GM06990 (cell line): ENCODE measurements at regions not wholly inside any gene's neighbourhood (a gene's known extent, or its start where the extent isn't known, plus 50 kb on each side); places are given as distances from the start of the nearest gene placed in this dataset.

Source experiments
- DNase-seq: peaks from one replicate; pipeline ENCODE4 v3.0.0-alpha.2; 2011; ENCODE audit not compliant: insufficient read length; ENCODE audit errors: extremely low read depth
- H3K27me3 ChIP-seq: replicated peaks from 2 replicates; pipeline ENCODE4 v1.6.0; 2011; ENCODE audit warnings: low read length; ENCODE audit not compliant: control insufficient read depth, insufficient read depth
- H3K36me3 ChIP-seq: 2 replicates; pipeline ENCODE4 v1.5.1; 2011; ENCODE audit warnings: low read length; ENCODE audit not compliant: control insufficient read depth, insufficient read depth
- H3K4me3 ChIP-seq: replicated peaks from 2 replicates; pipeline ENCODE4 v1.5.1; 2011; ENCODE audit warnings: low read depth, mild to moderate bottlenecking, control low read depth, low read length
- CTCF ChIP-seq: IDR thresholded peaks from 2 replicates; pipeline ENCODE4 v1.5.1; 2011; ENCODE audit warnings: low read length, control low read depth, mild to moderate bottlenecking, inconsistent platforms; ENCODE audit not compliant: insufficient read depth, poor library complexity, severe bottlenecking

GRCh38 chr5:67478337-67478736 is 281.7 kb upstream of the CD180 start:
- no peak for TF ChIP-seq CTCF
- H3K27me3 ChIP-seq, result no peaks in the 10 kb centered on the region
- H3K4me3 ChIP-seq, result no peak overlapping the region
- DNase-seq, result no peak
- no peaks in the 10 kb centered on the region for H3K36me3 ChIP-seq

- no peak for DNase-seq
- TF ChIP-seq CTCF, result no peak
- Histone ChIP-seq H3K27me3 (no peaks in the 10 kb centered on the region), H3K4me3 (no peak overlapping the region), H3K36me3 (no peaks in the 10 kb centered on the region)
Measured at GRCh38 chr5:67476995-67477394, 280.4 kb upstream of the CD180 start.

GRCh38 chr5:67476531-67476930 is 279.9 kb upstream of the CD180 start:
- DNase-seq, result no peak
- TF ChIP-seq CTCF, result no peak
- no peak overlapping the region for H3K4me3 ChIP-seq
- H3K36me3 ChIP-seq, result no peaks in the 10 kb centered on the region
- no peaks in the 10 kb centered on the region for H3K27me3 ChIP-seq

GRCh38 chr5:67475489-67475888 is 278.9 kb upstream of the CD180 start:
- Histone ChIP-seq H3K27me3 (no peaks in the 10 kb centered on the region), H3K4me3 (no peak overlapping the region), H3K36me3 (no peaks in the 10 kb centered on the region)
- no peak for DNase-seq
- TF ChIP-seq CTCF, result no peak

GRCh38 chr5:67474597-67475238 is 278.1 kb upstream of the CD180 start:
- Histone ChIP-seq H3K27me3 (no peaks in the 10 kb centered on the region), H3K4me3 (no peak overlapping the region), H3K36me3 (no peaks in the 10 kb centered on the region)
- no peak for TF ChIP-seq CTCF
- DNase-seq, result no peak

GRCh38 chr5:67467110-67467509 is 270.5 kb upstream of the CD180 start:
- no peaks in the 10 kb centered on the region for H3K36me3 ChIP-seq
- H3K4me3 ChIP-seq, result no peak overlapping the region
- DNase-seq, result no peak
- no peak for TF ChIP-seq CTCF
- H3K27me3 ChIP-seq, result no peaks in the 10 kb centered on the region
